Adrenal gland (tissue), 5 donors: ENCODE measurements at regions not wholly inside any gene's neighbourhood (a gene's known extent, or its start where the extent isn't known, plus 50 kb on each side); places are given as distances from the start of the nearest gene placed in this dataset.

Experiments used
- CTCF ChIP-seq, 6 experiments: fragments of 450-650 bp in 4 of 6; fragments of 200-600 bp in 2 of 6; sonication (generic) in 1 of 6; IDR thresholded peaks; 1 replicate in 5 of 6; 2 replicates in 1 of 6; pipeline versions ENCODE4 v1.5.1 to v1.8.0; 2016 to 2021; ENCODE audit warnings: antibody characterized with exemption in 6 of 6, mild to moderate bottlenecking in 2 of 6, moderate library complexity in 1 of 6
- POLR2A ChIP-seq, 2 donors: fragments of 450-650 bp; IDR thresholded peaks; one replicate each; pipeline ENCODE4 v1.6.1; 2017; ENCODE audit warnings: antibody characterized with exemption in 2 of 2, mild to moderate bottlenecking in 2 of 2, moderate library complexity in 1 of 2
- donor health status: DM: no; HTN: no; CAD: no.

DNA sequence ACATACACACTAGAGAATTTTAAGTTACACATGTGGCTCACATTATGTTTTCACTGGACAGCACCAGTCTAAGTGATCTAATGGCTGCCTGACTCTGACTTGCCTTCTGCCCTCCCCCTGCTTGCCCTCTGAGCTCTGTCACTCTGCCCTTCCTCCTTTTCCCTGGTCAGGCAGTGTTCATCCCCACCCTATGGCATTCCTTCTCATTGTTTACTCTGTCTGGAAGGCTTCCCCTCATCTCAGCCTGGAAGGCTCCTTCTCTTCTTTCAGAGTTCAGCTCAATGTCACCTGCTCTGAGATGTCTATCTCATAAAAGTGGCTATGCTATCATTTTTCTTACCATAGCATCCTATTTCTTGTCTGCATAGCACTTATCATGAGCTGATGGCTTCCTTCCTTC is 305.7 kb downstream of the BMPER start:
- TF ChIP-seq POLR2A (IDR thresholded peaks at IDR 0.05) (no peak), CTCF (IDR thresholded peaks at IDR 0.05) (no peak)
